Liver (tissue), 7 donors: ENCODE measurements at regions not wholly inside any gene's neighbourhood (a gene's known extent, or its start where the extent isn't known, plus 50 kb on each side); places are given as distances from the start of the nearest gene placed in this dataset.

Experiments
- DNase-seq: peaks from one replicate; pipeline ENCODE4 v3.0.0-alpha.2; 2017; ENCODE audit warnings: low spot score
- H3K27ac ChIP-seq, 2 donors: one replicate each; pipeline ENCODE4 v1.7.0; 2013; ENCODE audit warnings: inconsistent platforms in 2 of 2, low read length in 2 of 2, control low read depth in 1 of 2, low read depth in 1 of 2, mild to moderate bottlenecking in 1 of 2
- H3K27me3 ChIP-seq, 4 donors: one replicate each; pipeline versions ENCODE4 v1.6.1 to v1.7.0; 2013; ENCODE audit warnings: low read length in 3 of 4, inconsistent platforms in 1 of 4, mild to moderate bottlenecking in 1 of 4, moderate library complexity in 1 of 4; ENCODE audit not compliant: control insufficient read depth in 4 of 4, insufficient read depth in 4 of 4
- H3K36me3 ChIP-seq, 4 donors: one replicate each; pipeline versions ENCODE4 v1.6.1 to v1.7.0; 2013; ENCODE audit warnings: low read length in 3 of 4, mild to moderate bottlenecking in 3 of 4, low read depth in 1 of 4, moderate library complexity in 1 of 4; ENCODE audit not compliant: control insufficient read depth in 4 of 4, insufficient read depth in 3 of 4
- H3K4me1 ChIP-seq, 4 donors: one replicate each; pipeline versions ENCODE4 v1.6.1 to v1.7.0; 2013; ENCODE audit warnings: low read length in 3 of 4, mild to moderate bottlenecking in 3 of 4, moderate library complexity in 1 of 4; ENCODE audit not compliant: control insufficient read depth in 4 of 4, insufficient read depth in 4 of 4
- H3K4me3 ChIP-seq, 3 donors: one replicate each; pipeline versions ENCODE4 v1.6.1 to v1.7.0; 2013; ENCODE audit warnings: low read length in 3 of 3, control low read depth in 1 of 3, low read depth in 1 of 3, mild to moderate bottlenecking in 1 of 3
- H3K9ac ChIP-seq, 2 donors: one replicate each; pipeline ENCODE4 v1.7.0; 2013; ENCODE audit warnings: low read length in 2 of 2, mild to moderate bottlenecking in 2 of 2, moderate library complexity in 2 of 2, control low read depth in 1 of 2, low read depth in 1 of 2
- H3K9me3 ChIP-seq, 4 donors: one replicate each; pipeline versions ENCODE4 v1.6.1 to v1.7.0; 2013; ENCODE audit warnings: low read length in 3 of 4; ENCODE audit not compliant: control insufficient read depth in 4 of 4
- EGR1 ChIP-seq, 2 donors: IDR thresholded peaks; 2 replicates each; pipeline ENCODE4 v1.6.1; 2016 to 2018; ENCODE audit warnings: antibody characterized with exemption in 2 of 2, low read depth in 2 of 2
- FOXA1 ChIP-seq: IDR thresholded peaks from 2 replicates; pipeline ENCODE4 v1.6.1; 2016; ENCODE audit warnings: antibody characterized with exemption
- GABPA ChIP-seq, 2 donors: IDR thresholded peaks in 1 of 2; conservative IDR thresholded peaks in 1 of 2; 2 replicates each; pipeline ENCODE4 v1.6.1; 2016; ENCODE audit warnings: antibody characterized with exemption in 2 of 2, mild to moderate bottlenecking in 1 of 2, moderate library complexity in 1 of 2
- HNF4A ChIP-seq, 2 donors: conservative IDR thresholded peaks; 2 replicates each; pipeline ENCODE4 v1.6.1; 2016; ENCODE audit warnings: antibody characterized with exemption in 2 of 2, mild to moderate bottlenecking in 2 of 2
- HNF4G ChIP-seq: IDR thresholded peaks from 2 replicates; pipeline ENCODE4 v1.6.1; 2016; ENCODE audit warnings: antibody characterized with exemption
- JUND ChIP-seq, 2 donors: IDR thresholded peaks; 2 replicates each; pipeline ENCODE4 v1.6.1; 2016; ENCODE audit warnings: antibody characterized with exemption in 2 of 2
- NR2F2 ChIP-seq: IDR thresholded peaks from 2 replicates; pipeline ENCODE4 v1.6.1; 2016; ENCODE audit warnings: antibody characterized with exemption
- SP1 ChIP-seq: IDR thresholded peaks from 2 replicates; pipeline ENCODE4 v1.6.1; 2018; ENCODE audit warnings: antibody characterized with exemption, mild to moderate bottlenecking
- TAF1 ChIP-seq: conservative IDR thresholded peaks from 2 replicates; pipeline ENCODE4 v1.6.1; 2016; ENCODE audit warnings: antibody characterized with exemption, mild to moderate bottlenecking
- YY1 ChIP-seq: IDR thresholded peaks from 2 replicates; pipeline ENCODE4 v1.6.1; 2016; ENCODE audit warnings: antibody characterized with exemption, mild to moderate bottlenecking
- WGBS: extraction: QIAGEN DNeasy Blood & Tissue Kit; methylation state at CpG from one replicate; pipeline ENCODE4 v1.1.7; 2013; 5-methylcytosine and 5-hydroxymethylcytosine counted together
- TF ChIP-seq, protein P1 (sequence below): IDR thresholded peaks from 2 replicates; pipeline ENCODE4 v1.6.1; 2016; ENCODE audit warnings: antibody characterized with exemption
- TF ChIP-seq, protein P2 (sequence below): IDR thresholded peaks from 2 replicates; pipeline ENCODE4 v1.6.1; 2016; ENCODE audit warnings: antibody characterized with exemption
- TF ChIP-seq, protein P3 (sequence below): IDR thresholded peaks from 2 replicates; pipeline ENCODE4 v1.6.1; 2016; ENCODE audit warnings: antibody characterized with exemption
- TF ChIP-seq, protein P4 (sequence below): IDR thresholded peaks from 2 replicates; pipeline ENCODE4 v1.6.1; 2016; ENCODE audit warnings: antibody characterized with exemption, mild to moderate bottlenecking
- donor health status: healthy.
- donor health status: healthy.
- donor health status: healthy.
- donor health status: healthy.

DNA sequence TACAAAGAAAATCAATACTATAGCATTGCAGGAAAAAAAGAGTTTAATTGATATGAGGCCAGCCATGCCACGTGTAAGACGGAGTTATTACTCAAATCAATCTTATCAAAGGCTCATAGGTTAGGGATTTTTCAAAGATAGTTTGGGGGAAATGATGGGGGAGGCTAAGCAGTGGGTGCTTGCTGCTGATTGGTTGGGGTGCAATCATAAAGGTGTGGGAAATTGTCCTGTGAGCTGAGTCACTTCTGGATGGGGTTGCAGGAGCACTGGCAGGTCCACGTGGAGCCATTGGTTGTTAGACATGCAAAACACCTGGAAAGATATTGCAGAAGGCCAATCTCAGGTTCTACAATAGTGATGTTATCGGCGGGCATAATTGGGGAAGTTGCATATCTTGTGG is 319.2 kb upstream of the COBL start:
- Histone ChIP-seq H3K27ac (no peak overlapping the region), H3K9ac (no peak overlapping the region), H3K9me3 (peaks cover 0 to 3% (median 0%) of the 10 kb centered on the region in 4 donors), H3K36me3 (no peaks in the 10 kb centered on the region), H3K27me3 (no peaks in the 10 kb centered on the region), H3K4me1 (no peaks in the 10 kb centered on the region), H3K4me3 (no peak overlapping the region)
- DNase-seq, result no peak
- TF ChIP-seq, protein P1, sequence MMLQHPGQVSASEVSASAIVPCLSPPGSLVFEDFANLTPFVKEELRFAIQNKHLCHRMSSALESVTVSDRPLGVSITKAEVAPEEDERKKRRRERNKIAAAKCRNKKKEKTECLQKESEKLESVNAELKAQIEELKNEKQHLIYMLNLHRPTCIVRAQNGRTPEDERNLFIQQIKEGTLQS, result no peak
- TF ChIP-seq HNF4A (conservative IDR thresholded peaks at IDR 0.05), result no peak
- no peak for TF ChIP-seq TAF1
- TF ChIP-seq NR2F2, result no peak
- TF ChIP-seq, protein P2, sequence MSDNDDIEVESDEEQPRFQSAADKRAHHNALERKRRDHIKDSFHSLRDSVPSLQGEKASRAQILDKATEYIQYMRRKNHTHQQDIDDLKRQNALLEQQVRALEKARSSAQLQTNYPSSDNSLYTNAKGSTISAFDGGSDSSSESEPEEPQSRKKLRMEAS, result no peak
- TF ChIP-seq GABPA (IDR thresholded peaks at IDR 0.05 in 1 of 2, conservative IDR thresholded peaks at IDR 0.05 in 1 of 2), result no peak
- no peak for TF ChIP-seq EGR1 (IDR thresholded peaks at IDR 0.05; ENCODE audit: low read depth in 2 of 2)
- TF ChIP-seq, protein P3, sequence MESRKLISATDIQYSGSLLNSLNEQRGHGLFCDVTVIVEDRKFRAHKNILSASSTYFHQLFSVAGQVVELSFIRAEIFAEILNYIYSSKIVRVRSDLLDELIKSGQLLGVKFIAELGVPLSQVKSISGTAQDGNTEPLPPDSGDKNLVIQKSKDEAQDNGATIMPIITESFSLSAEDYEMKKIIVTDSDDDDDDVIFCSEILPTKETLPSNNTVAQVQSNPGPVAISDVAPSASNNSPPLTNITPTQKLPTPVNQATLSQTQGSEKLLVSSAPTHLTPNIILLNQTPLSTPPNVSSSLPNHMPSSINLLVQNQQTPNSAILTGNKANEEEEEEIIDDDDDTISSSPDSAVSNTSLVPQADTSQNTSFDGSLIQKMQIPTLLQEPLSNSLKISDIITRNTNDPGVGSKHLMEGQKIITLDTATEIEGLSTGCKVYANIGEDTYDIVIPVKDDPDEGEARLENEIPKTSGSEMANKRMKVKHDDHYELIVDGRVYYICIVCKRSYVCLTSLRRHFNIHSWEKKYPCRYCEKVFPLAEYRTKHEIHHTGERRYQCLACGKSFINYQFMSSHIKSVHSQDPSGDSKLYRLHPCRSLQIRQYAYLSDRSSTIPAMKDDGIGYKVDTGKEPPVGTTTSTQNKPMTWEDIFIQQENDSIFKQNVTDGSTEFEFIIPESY, result no peak
- TF ChIP-seq JUND (IDR thresholded peaks at IDR 0.05), result no peak
- TF ChIP-seq, protein P4, sequence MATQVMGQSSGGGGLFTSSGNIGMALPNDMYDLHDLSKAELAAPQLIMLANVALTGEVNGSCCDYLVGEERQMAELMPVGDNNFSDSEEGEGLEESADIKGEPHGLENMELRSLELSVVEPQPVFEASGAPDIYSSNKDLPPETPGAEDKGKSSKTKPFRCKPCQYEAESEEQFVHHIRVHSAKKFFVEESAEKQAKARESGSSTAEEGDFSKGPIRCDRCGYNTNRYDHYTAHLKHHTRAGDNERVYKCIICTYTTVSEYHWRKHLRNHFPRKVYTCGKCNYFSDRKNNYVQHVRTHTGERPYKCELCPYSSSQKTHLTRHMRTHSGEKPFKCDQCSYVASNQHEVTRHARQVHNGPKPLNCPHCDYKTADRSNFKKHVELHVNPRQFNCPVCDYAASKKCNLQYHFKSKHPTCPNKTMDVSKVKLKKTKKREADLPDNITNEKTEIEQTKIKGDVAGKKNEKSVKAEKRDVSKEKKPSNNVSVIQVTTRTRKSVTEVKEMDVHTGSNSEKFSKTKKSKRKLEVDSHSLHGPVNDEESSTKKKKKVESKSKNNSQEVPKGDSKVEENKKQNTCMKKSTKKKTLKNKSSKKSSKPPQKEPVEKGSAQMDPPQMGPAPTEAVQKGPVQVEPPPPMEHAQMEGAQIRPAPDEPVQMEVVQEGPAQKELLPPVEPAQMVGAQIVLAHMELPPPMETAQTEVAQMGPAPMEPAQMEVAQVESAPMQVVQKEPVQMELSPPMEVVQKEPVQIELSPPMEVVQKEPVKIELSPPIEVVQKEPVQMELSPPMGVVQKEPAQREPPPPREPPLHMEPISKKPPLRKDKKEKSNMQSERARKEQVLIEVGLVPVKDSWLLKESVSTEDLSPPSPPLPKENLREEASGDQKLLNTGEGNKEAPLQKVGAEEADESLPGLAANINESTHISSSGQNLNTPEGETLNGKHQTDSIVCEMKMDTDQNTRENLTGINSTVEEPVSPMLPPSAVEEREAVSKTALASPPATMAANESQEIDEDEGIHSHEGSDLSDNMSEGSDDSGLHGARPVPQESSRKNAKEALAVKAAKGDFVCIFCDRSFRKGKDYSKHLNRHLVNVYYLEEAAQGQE, result no peak
- no peak for TF ChIP-seq SP1
- no peak for TF ChIP-seq HNF4G
- no peak for TF ChIP-seq FOXA1
- WGBS, result 68% methylated on average over 5 of the region's 5 CpGs

DNA sequence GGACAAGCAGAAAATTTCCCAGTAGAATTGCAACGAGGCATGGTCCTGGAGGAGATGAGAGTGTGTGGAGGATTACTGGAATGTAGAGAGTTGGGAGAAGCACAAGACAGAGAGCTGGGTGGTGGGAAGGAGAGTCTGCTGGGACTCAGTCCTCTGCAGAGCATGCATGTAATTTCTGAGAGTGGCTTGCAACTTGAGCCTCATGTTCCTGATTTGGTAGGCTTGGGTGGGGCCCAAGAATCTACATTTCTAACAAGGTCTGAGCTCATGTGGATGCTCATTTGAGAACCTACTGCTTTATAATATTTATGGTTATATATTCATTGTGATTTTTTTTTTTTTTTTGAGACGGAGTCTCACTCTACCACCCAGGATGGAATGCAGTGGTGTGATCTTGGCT is 317.9 kb upstream of the COBL start:
- no peaks in the 10 kb centered on the region for H3K4me1 ChIP-seq
- H3K36me3 ChIP-seq, result no peaks in the 10 kb centered on the region
- no peaks in the 10 kb centered on the region for H3K27me3 ChIP-seq
- no peak overlapping the region for H3K9ac ChIP-seq
- 66% methylated on average over 2 of the region's 2 CpGs for WGBS
- no peak for TF ChIP-seq HNF4A (conservative IDR thresholded peaks at IDR 0.05)
- TF ChIP-seq JUND (IDR thresholded peaks at IDR 0.05), result no peak
- TF ChIP-seq, protein P4, result no peak
- no peak for TF ChIP-seq YY1
- TF ChIP-seq HNF4G, result no peak
- no peak for TF ChIP-seq SP1
- TF ChIP-seq NR2F2, result no peak
- TF ChIP-seq EGR1 (IDR thresholded peaks at IDR 0.05; ENCODE audit: low read depth in 2 of 2), result no peak
- TF ChIP-seq FOXA1, result no peak
- TF ChIP-seq TAF1, result no peak
- H3K9me3 ChIP-seq, result peaks cover 0 to 3% (median 0%) of the 10 kb centered on the region in 4 donors
- DNase-seq, result no peak
- H3K4me3 ChIP-seq, result no peak overlapping the region
- no peak overlapping the region for H3K27ac ChIP-seq
